ENCODE measurements at regions not wholly inside any gene's neighbourhood (a gene's known extent, or its start where the extent isn't known, plus 50 kb on each side); places are given as distances from the start of the nearest gene placed in this dataset.

- TF ChIP-seq POLR2A (IDR thresholded peaks at IDR 0.05) (no peak), CTCF (IDR thresholded peaks at IDR 0.05) (no peak)
- intact Hi-C loops (cut with DNase I; ENCODE audit: low total_unique reads) = no loop called here
- H3K4me3 ChIP-seq (ENCODE audit: low read depth, poor library complexity, severe bottlenecking) = no peak overlapping the region
- no peak for DNase-seq (ENCODE audit: low spot score in 2 of 2)
- WGBS, 2 donors = 61 to 69% methylated on average over 3 of the region's 3 CpGs
Measured at GRCh38 chr18:44156126-44156525, 524.6 kb upstream of the SETBP1 start.

- intact Hi-C loops (cut with DNase I; ENCODE audit: low total_unique reads) = no loop called here
- no peak for DNase-seq (ENCODE audit: low spot score in 2 of 2)
- H3K4me3 ChIP-seq (ENCODE audit: low read depth, poor library complexity, severe bottlenecking) = no peak overlapping the region
- no peak for TF ChIP-seq CTCF (IDR thresholded peaks at IDR 0.05)
- no peak for TF ChIP-seq POLR2A (IDR thresholded peaks at IDR 0.05)
- WGBS, 2 donors = 69 to 83% methylated on average over 7 of the region's 7 CpGs
Measured at GRCh38 chr18:44156776-44157335, 523.8 kb upstream of the SETBP1 start.

- DNase-seq (ENCODE audit: low spot score in 2 of 2) = no peak
- 93 to 96% methylated on average over 1 of the region's 1 CpG for WGBS, 2 donors
- intact Hi-C loops (cut with DNase I; ENCODE audit: low total_unique reads) = no loop called here
- no peak for TF ChIP-seq POLR2A (IDR thresholded peaks at IDR 0.05)
- no peak for TF ChIP-seq CTCF (IDR thresholded peaks at IDR 0.05)
- no peak overlapping the region for H3K4me3 ChIP-seq (ENCODE audit: low read depth, poor library complexity, severe bottlenecking)
Measured at GRCh38 chr18:44170208-44170880, 510.3 kb upstream of the SETBP1 start.

GRCh38 chr18:44171301-44171700 is 509.4 kb upstream of the SETBP1 start:
- TF ChIP-seq POLR2A (IDR thresholded peaks at IDR 0.05) = no peak
- no peak for TF ChIP-seq CTCF (IDR thresholded peaks at IDR 0.05)
- WGBS, 2 donors = 87 to 91% methylated on average over 5 of the region's 5 CpGs
- intact Hi-C loops (cut with DNase I; ENCODE audit: low total_unique reads) = no loop called here
- no peak for DNase-seq (ENCODE audit: low spot score in 2 of 2)
- no peak overlapping the region for H3K4me3 ChIP-seq (ENCODE audit: low read depth, poor library complexity, severe bottlenecking)

GRCh38 chr18:44175891-44176290 is 504.8 kb upstream of the SETBP1 start:
- H3K4me3 ChIP-seq (ENCODE audit: low read depth, poor library complexity, severe bottlenecking) = no peak overlapping the region
- intact Hi-C loops (cut with DNase I; ENCODE audit: low total_unique reads) = no loop called here
- 92 to 95% methylated on average over 2 of the region's 2 CpGs for WGBS, 2 donors
- TF ChIP-seq POLR2A (IDR thresholded peaks at IDR 0.05) (no peak), CTCF (IDR thresholded peaks at IDR 0.05) (no peak)
- DNase-seq (ENCODE audit: low spot score in 2 of 2) = no peak

- intact Hi-C loops (cut with DNase I; ENCODE audit: low total_unique reads) = no loop called here
- no peak for DNase-seq (ENCODE audit: low spot score in 2 of 2)
- H3K4me3 ChIP-seq (ENCODE audit: low read depth, poor library complexity, severe bottlenecking) = no peak overlapping the region
- no peak for TF ChIP-seq CTCF (IDR thresholded peaks at IDR 0.05)
- no peak for TF ChIP-seq POLR2A (IDR thresholded peaks at IDR 0.05)
- 56 to 69% methylated on average over 2 of the region's 2 CpGs for WGBS, 2 donors
Measured at GRCh38 chr18:44178476-44178875, 502.2 kb upstream of the SETBP1 start.
